ENCODE measurements at regions not wholly inside any gene's neighbourhood (a gene's known extent, or its start where the extent isn't known, plus 50 kb on each side); places are given as distances from the start of the nearest gene placed in this dataset.

DNA sequence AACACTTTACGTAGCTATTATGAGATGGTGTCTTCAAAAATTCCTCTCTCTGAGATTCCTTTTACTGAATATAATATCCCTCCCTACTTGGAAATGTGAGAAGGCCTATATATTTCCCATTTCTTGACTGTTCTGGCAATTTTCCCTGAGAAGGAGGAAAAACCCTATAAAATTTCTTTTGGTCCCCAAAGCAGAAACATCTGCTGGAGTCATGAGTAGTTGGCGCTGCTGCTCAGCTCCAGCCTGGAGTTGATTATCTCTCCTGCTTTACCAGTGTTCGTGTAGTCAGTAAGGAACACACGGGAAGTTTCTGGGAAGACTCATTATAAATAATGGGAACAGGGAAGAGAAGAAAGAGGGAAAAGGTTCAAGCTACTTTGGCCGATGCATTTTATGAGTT is 680.1 kb downstream of the EPHA3 start:
- H3K27ac Mint-ChIP-seq = no peak overlapping the region
- H3K4me3 Mint-ChIP-seq = no peak overlapping the region
- no peaks in the 10 kb centered on the region for H3K4me1 Mint-ChIP-seq
- H3K9me3 Mint-ChIP-seq = peaks cover 6 to 9% of the 10 kb centered on the region in 2 donors
- DNase-seq (no peak), ATAC-seq (no peak)
- H3K27me3 Mint-ChIP-seq = no peaks in the 10 kb centered on the region

DNA sequence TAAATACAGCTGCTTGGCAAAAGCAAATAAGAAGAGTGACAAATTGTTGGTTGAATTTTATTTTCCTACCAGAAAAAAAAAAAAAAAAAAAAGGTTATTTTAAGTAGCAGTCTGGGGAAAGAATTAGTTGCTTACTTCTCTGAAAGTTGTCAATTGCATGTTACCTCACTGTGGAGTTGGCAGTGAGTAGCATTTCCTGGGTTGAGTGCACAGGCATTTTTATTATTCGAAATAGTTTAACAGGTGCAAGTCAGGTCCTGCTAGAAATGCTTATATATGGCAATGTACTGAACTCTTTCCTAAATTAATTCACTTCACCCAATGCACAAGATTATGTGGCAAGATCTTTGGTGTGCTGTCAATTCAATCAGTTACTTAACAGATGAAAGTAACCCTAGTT is 680.6 kb downstream of the EPHA3 start:
- H3K4me1 Mint-ChIP-seq = no peaks in the 10 kb centered on the region
- DNase-seq (no peak), ATAC-seq (no peak)
- H3K27me3 Mint-ChIP-seq = no peaks in the 10 kb centered on the region
- H3K4me3 Mint-ChIP-seq = no peak overlapping the region
- peaks cover 8 to 9% of the 10 kb centered on the region in 2 donors for H3K9me3 Mint-ChIP-seq
- no peak overlapping the region for H3K27ac Mint-ChIP-seq

DNA sequence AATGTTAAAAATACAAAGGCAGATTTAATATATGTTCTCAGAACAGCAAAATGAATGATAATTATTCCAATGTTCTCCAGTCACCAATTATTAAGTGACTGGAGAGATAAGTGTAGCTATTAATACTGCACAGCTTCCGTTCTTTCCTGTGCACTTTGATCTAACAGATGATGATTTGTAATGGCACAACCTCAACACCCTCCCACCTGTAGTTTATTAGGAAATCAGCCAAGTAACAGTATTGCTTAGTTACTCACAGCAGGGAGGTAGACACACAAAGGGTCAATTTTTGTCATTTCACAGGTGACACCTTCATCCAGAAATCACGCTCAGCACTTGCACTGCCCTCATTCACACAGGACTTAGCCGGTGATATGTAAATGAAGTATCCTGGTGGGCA is 688.1 kb downstream of the EPHA3 start:
- no peak overlapping the region for H3K27ac Mint-ChIP-seq
- H3K4me1 Mint-ChIP-seq = no peaks in the 10 kb centered on the region
- DNase-seq (no peak), ATAC-seq (no peak)
- H3K27me3 Mint-ChIP-seq = no peaks in the 10 kb centered on the region
- peaks cover 0 to 3% of the 10 kb centered on the region in 2 donors for H3K9me3 Mint-ChIP-seq
- H3K4me3 Mint-ChIP-seq = no peak overlapping the region

DNA sequence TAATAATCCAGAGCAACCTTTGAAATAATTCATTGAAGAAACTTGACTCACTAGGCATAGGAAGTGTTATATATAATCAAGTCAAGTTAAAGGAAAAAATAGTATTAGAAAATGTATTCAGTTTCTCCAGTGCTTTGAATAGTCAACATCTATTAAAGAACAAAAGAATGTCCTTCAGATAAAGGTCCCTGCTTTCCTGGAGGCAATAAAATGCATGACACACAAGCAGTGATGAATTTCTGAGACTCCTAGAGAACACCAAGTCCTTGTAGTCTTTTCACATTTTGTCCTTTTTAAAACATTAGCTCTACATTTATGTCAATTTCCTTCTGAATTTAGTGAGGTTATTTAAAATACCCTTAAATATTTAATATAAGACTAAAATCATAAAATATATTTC is 695.5 kb downstream of the EPHA3 start:
- Mint-ChIP-seq H3K4me1 (no peaks in the 10 kb centered on the region), H3K4me3 (no peak overlapping the region), H3K27me3 (no peaks in the 10 kb centered on the region), H3K9me3 (no peaks in the 10 kb centered on the region), H3K27ac (no peak overlapping the region)
- DNase-seq (no peak), ATAC-seq (no peak)

DNA sequence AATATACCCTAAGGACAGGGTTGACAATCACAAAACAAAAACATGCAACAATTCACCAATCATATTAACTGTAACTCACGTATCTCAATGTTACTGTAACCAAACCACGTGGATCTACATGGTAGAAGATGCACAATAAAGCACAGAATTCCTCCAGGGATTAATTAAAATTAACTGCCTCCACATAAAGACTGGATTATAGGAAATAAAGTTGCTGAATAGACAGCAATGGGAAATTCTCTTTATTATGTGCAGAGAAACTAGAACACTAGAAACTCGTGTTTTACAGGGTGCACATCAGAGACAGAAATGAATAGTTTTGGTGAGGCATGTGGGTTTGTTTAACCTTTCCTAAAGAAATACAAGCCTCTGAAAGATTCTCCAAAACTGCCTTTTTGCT is 696.3 kb downstream of the EPHA3 start:
- Mint-ChIP-seq H3K4me3 (no peak overlapping the region), H3K27me3 (no peaks in the 10 kb centered on the region), H3K4me1 (no peaks in the 10 kb centered on the region), H3K27ac (no peak overlapping the region), H3K9me3 (peaks cover 0 to 4% of the 10 kb centered on the region in 2 donors)
- DNase-seq = no peak
- ATAC-seq = no peak

DNA sequence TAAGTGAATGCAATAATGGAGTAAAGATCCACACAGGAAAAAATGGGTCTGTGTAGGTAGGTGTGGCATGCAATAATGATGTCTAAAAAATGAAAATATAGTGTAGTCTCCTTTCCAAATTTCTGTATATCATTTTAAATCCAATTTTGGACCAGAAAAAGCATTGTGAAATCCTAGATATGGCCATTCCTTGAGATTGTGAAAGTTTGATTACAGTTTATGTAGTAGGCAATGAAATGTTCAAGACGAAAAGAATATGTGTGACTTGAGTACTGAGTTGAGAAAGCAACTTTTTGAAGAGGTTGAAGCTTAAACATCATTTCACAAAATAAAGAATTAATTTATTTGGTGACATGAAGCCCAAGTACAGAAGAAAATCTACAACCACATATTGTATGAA is 698.7 kb downstream of the EPHA3 start:
- Mint-ChIP-seq H3K4me1 (no peaks in the 10 kb centered on the region), H3K4me3 (no peak overlapping the region), H3K9me3 (peaks cover 0 to 11% of the 10 kb centered on the region in 2 donors), H3K27ac (no peak overlapping the region), H3K27me3 (no peaks in the 10 kb centered on the region)
- ATAC-seq = no peak
- DNase-seq = no peak

DNA sequence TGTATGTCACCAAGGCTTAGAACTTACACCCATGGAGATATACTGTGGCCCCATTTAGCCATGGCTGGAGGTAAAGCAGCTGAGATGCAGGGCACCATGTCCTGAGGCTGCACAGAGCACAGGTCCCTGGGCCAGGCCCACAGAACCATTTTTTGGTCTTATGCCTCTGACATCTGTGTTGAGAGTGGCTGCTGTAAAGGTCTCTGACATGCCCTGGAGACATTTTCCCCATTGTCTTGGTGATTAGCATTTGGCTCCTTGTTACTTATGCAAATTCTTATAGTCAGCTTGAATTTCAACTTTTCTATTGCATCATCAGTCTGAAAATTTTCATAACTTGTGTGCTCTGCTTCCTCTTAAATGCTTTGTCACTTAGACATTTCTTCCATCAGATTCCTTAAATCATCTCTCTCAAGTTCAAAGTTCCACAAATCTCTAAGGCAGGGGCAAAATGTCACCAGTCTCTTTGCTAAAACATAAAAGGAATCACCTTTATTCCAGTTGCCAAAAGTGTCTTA is 701.3 kb downstream of the EPHA3 start:
- ATAC-seq (no peak), DNase-seq (no peak)
- H3K4me1 Mint-ChIP-seq = no peaks in the 10 kb centered on the region
- no peak overlapping the region for H3K4me3 Mint-ChIP-seq
- no peaks in the 10 kb centered on the region for H3K27me3 Mint-ChIP-seq
- H3K27ac Mint-ChIP-seq = no peak overlapping the region
- H3K9me3 Mint-ChIP-seq = peaks cover 8 to 21% of the 10 kb centered on the region in 2 donors

DNA sequence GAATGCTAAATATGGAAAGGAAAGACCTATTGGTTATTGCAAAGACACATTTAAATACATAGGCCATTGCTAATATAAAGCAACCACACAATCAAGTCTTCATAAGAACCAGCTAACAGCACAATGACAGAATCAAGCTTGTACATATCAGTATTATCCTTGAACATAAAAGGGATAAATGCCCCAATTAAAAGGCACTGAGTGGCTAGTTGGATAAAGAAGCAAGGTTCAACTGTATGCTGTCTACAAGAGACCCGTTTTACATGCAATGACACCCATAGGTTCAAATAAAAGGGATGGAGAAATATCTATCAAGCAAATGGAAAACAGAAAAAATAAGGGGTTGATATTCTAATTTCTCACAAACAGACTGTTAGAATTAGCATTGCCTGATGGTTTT is 706.1 kb downstream of the EPHA3 start:
- Mint-ChIP-seq H3K4me3 (no peak overlapping the region), H3K27me3 (no peaks in the 10 kb centered on the region), H3K9me3 (peaks cover 12 to 33% of the 10 kb centered on the region in 2 donors), H3K27ac (no peak overlapping the region), H3K4me1 (no peaks in the 10 kb centered on the region)
- DNase-seq = no peak
- ATAC-seq = no peak

DNA sequence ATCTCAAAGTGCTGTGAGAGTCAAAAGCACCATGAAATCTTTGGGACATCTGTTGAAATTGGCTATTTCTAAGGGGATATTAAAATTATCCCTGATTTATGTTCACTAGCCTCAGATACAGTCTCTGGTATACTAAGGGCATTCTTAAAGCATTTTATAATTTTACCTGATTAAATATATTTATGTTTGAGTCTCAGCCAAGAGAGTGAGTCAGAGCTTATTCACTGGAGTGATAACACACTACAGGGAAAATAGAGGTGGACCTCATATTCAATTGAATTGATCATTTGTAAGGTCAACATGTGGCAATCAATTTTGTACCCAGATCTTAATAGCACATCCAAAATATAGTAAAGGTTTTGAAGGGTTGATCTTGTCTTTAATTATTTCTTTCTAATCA is 733.6 kb downstream of the EPHA3 start:
- H3K4me1 Mint-ChIP-seq = no peaks in the 10 kb centered on the region
- ATAC-seq = no peak
- no peak for DNase-seq
- no peak overlapping the region for H3K27ac Mint-ChIP-seq
- H3K4me3 Mint-ChIP-seq = no peak overlapping the region
- peaks cover 12 to 15% of the 10 kb centered on the region in 2 donors for H3K9me3 Mint-ChIP-seq
- no peaks in the 10 kb centered on the region for H3K27me3 Mint-ChIP-seq

DNA sequence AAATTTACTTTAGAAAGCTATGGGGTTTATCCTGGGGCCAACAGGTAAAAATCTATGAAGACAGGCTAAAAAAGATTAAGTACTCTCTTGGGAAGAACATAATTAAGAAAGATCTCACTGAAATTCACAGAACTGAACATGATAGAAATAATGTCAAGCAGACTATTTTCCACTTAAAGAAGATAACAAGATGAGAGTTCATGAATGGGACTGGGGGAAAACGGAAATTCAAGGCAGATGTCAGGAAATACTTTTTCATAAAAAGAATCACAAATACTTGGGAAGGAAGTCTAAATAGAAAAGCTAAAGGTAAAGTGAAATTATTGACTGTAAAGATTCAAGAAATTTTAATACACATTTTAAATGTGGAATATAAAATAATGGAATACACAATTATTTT is 737.6 kb downstream of the EPHA3 start:
- DNase-seq (no peak), ATAC-seq (no peak)
- Mint-ChIP-seq H3K27me3 (no peaks in the 10 kb centered on the region), H3K4me1 (no peaks in the 10 kb centered on the region), H3K4me3 (no peak overlapping the region), H3K27ac (no peak overlapping the region), H3K9me3 (peaks cover 7 to 8% of the 10 kb centered on the region in 2 donors)

DNA sequence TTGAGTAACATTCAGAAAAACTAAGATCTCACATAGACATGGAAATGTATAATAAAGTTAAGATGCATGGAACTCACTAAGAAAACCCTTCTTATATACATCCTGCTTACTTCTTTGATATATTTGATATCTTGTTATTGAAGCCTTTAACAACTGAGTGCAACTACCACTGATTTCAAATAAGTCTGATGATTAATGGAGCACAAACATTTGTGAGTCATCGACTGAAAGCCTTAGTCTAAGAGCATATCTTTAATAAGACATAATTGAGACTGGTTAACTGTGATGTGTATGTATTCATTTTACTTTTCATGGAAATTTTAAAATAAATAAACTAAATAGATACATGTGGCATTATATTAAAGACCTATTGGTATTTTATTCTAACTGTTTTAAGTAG is 740.5 kb downstream of the EPHA3 start:
- no peaks in the 10 kb centered on the region for H3K4me1 Mint-ChIP-seq
- ATAC-seq = no peak
- H3K27ac Mint-ChIP-seq = no peak overlapping the region
- DNase-seq = no peak
- H3K4me3 Mint-ChIP-seq = no peak overlapping the region
- H3K9me3 Mint-ChIP-seq = peaks cover 0 to 8% of the 10 kb centered on the region in 2 donors
- no peaks in the 10 kb centered on the region for H3K27me3 Mint-ChIP-seq

DNA sequence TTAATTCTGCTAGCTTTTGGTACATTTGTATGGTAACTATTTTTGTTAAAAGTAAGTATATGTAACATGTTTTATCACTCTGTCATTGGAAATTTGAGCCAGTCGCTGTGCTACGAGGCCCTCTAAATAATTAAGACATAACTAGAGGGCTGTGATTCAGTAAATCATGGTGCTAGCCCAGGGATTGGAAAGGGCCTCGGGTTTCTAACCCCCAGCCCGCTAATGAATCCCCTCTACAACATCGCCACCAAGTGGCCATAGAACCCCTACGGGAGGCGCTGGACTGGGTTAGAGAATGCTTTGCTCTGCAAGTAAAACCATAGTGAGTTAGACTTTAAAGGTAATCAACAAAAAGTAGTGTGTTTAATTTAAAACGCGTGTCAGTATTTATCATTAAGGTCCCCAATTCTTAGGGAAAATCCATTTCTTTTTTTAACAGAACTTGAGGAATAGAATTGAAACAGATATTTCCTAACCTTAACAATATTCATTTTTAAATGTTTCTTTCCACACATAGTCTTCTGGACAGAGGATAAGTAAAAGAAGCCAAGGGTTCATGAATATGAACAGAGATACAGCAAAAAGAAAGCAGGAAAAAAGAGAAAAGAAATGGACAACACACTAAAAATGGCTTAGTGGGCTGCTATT is 744.7 kb downstream of the EPHA3 start:
- Mint-ChIP-seq H3K4me3 (no peak overlapping the region), H3K27ac (no peak overlapping the region), H3K27me3 (no peaks in the 10 kb centered on the region), H3K4me1 (no peaks in the 10 kb centered on the region), H3K9me3 (peaks cover 0 to 8% of the 10 kb centered on the region in 2 donors)
- no peak for DNase-seq
- no peak for ATAC-seq

DNA sequence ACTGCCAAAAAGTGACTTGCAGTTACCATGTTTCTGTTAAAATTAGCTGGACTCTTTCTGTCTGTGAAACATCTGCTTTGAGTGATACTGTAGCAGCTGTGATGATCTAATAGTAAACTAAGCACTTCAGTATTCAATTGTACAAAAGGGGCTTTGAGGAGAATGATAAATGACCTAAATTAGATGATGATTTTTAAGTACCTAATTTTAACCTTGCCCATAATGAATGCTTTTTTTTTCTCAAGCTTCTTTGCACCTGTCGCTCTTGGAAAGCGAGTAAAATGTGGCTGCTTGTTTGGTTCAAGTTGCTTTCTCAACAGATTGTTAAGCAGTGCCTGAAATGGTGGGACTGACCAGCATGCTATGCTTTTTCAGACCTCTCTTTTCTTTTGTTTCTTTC is 752.3 kb downstream of the EPHA3 start:
- H3K27me3 Mint-ChIP-seq = no peaks in the 10 kb centered on the region
- DNase-seq = no peak
- no peak for ATAC-seq
- peaks cover 0 to 12% of the 10 kb centered on the region in 2 donors for H3K9me3 Mint-ChIP-seq
- no peaks in the 10 kb centered on the region for H3K4me1 Mint-ChIP-seq
- no peak overlapping the region for H3K27ac Mint-ChIP-seq
- H3K4me3 Mint-ChIP-seq = no peak overlapping the region

DNA sequence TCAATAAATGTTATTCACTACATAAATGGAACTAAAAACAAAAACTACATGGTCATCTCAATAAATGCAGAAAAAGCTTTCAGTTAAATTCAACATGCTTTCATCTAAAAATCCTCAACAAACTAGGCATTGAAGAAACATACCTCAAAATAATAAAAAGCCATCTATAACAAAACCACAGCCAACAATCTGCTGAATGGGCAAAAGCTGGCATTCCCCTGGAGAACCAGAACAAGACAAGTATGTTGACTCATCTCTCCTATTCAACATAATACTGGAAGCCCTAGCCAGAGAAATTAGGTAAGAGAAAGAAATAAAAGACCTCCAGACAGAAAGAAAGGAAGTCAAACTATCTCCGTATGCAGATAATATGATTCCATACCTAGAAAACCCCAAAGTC is 759.9 kb downstream of the EPHA3 start:
- H3K4me3 Mint-ChIP-seq = no peak overlapping the region
- H3K4me1 Mint-ChIP-seq = no peaks in the 10 kb centered on the region
- H3K27ac Mint-ChIP-seq = no peak overlapping the region
- DNase-seq (no peak), ATAC-seq (no peak)
- no peaks in the 10 kb centered on the region for H3K27me3 Mint-ChIP-seq
- peaks cover 0 to 3% of the 10 kb centered on the region in 2 donors for H3K9me3 Mint-ChIP-seq

DNA sequence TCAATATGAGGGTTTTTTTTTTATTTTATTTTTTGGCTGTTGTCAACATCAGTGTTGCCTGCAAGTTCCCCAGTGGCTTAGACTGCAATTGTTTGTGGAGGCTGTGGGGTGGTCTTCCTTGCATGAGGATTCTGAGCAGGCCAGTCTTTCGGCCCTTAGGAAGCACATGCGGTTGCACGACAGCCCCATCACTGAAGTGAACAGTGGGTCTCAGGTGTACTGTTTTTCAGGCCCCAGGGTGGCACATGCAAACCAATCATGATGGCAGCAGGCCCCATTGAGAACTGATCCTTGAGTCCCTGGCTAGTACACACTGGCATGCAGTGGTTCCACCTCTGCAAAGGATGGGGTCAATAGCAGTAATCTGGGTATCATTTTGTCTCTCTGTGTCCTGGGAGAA is 768.7 kb downstream of the EPHA3 start:
- Mint-ChIP-seq H3K4me1 (no peaks in the 10 kb centered on the region), H3K27ac (no peak overlapping the region), H3K9me3 (peaks cover 21 to 33% of the 10 kb centered on the region in 2 donors), H3K4me3 (no peak overlapping the region), H3K27me3 (no peaks in the 10 kb centered on the region)
- no peak for DNase-seq
- ATAC-seq = no peak

DNA sequence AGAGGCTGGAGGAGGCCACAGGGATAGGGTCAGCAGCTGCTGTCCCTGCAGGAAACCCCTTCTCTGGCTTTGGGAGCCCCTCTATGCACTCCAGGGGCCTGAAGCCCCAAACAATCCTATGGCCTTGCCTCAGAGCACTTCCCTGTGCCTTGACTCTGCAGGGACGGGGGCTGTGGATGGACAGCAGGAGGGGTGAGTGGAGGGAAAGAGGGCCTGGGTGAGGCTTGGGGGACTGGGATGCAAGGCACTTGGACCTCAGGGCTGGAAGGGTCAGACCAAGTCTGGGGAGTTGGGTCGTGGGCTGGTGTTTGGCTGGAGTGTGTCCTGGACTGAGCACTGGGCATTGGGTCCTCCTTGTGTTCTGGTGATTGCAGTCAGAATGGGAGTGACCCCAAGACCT is 769.8 kb downstream of the EPHA3 start:
- Mint-ChIP-seq H3K4me1 (no peaks in the 10 kb centered on the region), H3K27me3 (no peaks in the 10 kb centered on the region), H3K9me3 (peaks cover 21 to 35% of the 10 kb centered on the region in 2 donors), H3K27ac (no peak overlapping the region), H3K4me3 (no peak overlapping the region)
- ATAC-seq = no peak
- DNase-seq = no peak

DNA sequence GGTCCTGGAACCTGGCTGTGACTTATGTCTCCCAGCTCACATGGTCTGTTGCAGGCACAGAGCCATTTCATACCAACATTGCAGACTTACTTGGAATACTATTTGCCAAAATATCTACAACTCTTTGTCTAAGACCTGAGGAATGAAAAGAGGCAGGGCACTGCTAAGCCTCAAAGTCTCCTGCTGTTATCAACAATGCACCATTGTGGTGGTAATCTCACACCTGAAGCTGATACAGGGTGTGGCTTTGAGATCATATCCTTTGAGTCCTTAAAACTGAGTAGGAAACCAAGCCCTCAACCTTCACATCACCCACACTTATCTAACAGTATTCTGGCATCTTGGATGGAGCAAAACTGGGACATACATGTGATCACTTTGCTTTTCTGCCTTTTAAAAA is 782.0 kb downstream of the EPHA3 start:
- Mint-ChIP-seq H3K9me3 (peaks cover 9 to 17% of the 10 kb centered on the region in 2 donors), H3K4me1 (no peaks in the 10 kb centered on the region)
- ATAC-seq = no peak

More for the DNA sequence above, 782.0 kb downstream of the EPHA3 start:
- no peak overlapping the region for H3K4me3 Mint-ChIP-seq
- no peak for DNase-seq
- H3K27me3 Mint-ChIP-seq = no peaks in the 10 kb centered on the region
- no peak overlapping the region for H3K27ac Mint-ChIP-seq
